GM21360 (cell line): ENCODE measurements at regions not wholly inside any gene's neighbourhood (a gene's known extent, or its start where the extent isn't known, plus 50 kb on each side); places are given as distances from the start of the nearest gene placed in this dataset.

Experiments
- ATAC-seq: cut with Tn5 transposase; IDR thresholded peaks from one replicate; pipeline ENCODE4 v1.9.1; 2021; ENCODE audit warnings: mild to moderate bottlenecking, moderate library complexity; ENCODE audit not compliant: unreplicated experiment

GRCh38 chr4:67051000-67051789 is 494.1 kb downstream of the CENPC start:
- no peak for ATAC-seq

- ATAC-seq, result no peak
Observed at GRCh38 chr4:67049446-67049845, 495.9 kb downstream of the CENPC start.

GRCh38 chr4:67048530-67048929 is 496.8 kb downstream of the CENPC start:
- no peak for ATAC-seq

- ATAC-seq, result no peak
Observed at GRCh38 chr4:67040315-67040714, 505.0 kb downstream of the CENPC start.

GRCh38 chr4:67038228-67038566 is 507.1 kb downstream of the CENPC start:
- ATAC-seq, result no peak

GRCh38 chr4:67037504-67038227 is 507.6 kb downstream of the CENPC start:
- no peak for ATAC-seq

GRCh38 chr4:67036791-67037190 is 508.5 kb downstream of the CENPC start:
- no peak for ATAC-seq

GRCh38 chr4:67035986-67036385 is 509.3 kb downstream of the CENPC start:
- ATAC-seq, result no peak

GRCh38 chr4:67035501-67035900 is 509.8 kb downstream of the CENPC start:
- no peak for ATAC-seq

- no peak for ATAC-seq
Observed at GRCh38 chr4:67030636-67031035, 514.7 kb downstream of the CENPC start.

GRCh38 chr4:67020438-67020797 is 524.9 kb downstream of the CENPC start:
- no peak for ATAC-seq

GRCh38 chr4:67019686-67020437 is 525.4 kb downstream of the CENPC start:
- ATAC-seq, result no peak

GRCh38 chr4:67014592-67014991 is 530.7 kb downstream of the CENPC start:
- ATAC-seq, result no peak

GRCh38 chr4:67006791-67007190 is 538.5 kb downstream of the CENPC start:
- no peak for ATAC-seq

- no peak for ATAC-seq
Observed at GRCh38 chr4:66991521-66991920, 553.8 kb downstream of the CENPC start.

- no peak for ATAC-seq
Observed at GRCh38 chr4:66974665-66975064, 570.6 kb downstream of the CENPC start.

GRCh38 chr4:66972087-66972486 is 573.2 kb downstream of the CENPC start:
- no peak for ATAC-seq

GRCh38 chr4:66964467-66964866 is 580.8 kb downstream of the CENPC start:
- no peak for ATAC-seq

GRCh38 chr4:66963084-66963483 is 582.2 kb downstream of the CENPC start:
- ATAC-seq, result no peak

GRCh38 chr4:66959207-66959606 is 586.1 kb downstream of the CENPC start:
- ATAC-seq, result no peak

GRCh38 chr4:66956852-66957251 is 588.5 kb downstream of the CENPC start:
- ATAC-seq, result no peak

- no peak for ATAC-seq
Observed at GRCh38 chr4:66956426-66956825, 588.9 kb downstream of the CENPC start.
